Karpas-422 (cell line): ENCODE measurements at regions not wholly inside any gene's neighbourhood (a gene's known extent, or its start where the extent isn't known, plus 50 kb on each side); places are given as distances from the start of the nearest gene placed in this dataset.

ENCODE experiments used
- DNase-seq: peaks from one replicate; pipeline ENCODE4 v3.0.0-alpha.2; 2015
- H2AFZ ChIP-seq: fragments of 200-600 bp; sonication (generic); 2 replicates; pipeline ENCODE4 v1.6.1; 2014; ENCODE audit warnings: antibody characterized with exemption, low read length, mixed read lengths
- H3K27ac ChIP-seq: fragments of 200-600 bp; sonication (generic); 2 replicates; pipeline ENCODE4 v1.5.1; 2014; ENCODE audit warnings: mild to moderate bottlenecking, low read length, moderate library complexity
- H3K27me3 ChIP-seq: fragments of 200-600 bp; sonication (generic); 2 replicates; pipeline ENCODE4 v1.6.1; 2014; ENCODE audit warnings: low read length, mixed read lengths
- H3K36me3 ChIP-seq: fragments of 200-600 bp; sonication (generic); 2 replicates; pipeline ENCODE4 v1.6.1; 2014; ENCODE audit warnings: low read length, mixed read lengths; ENCODE audit not compliant: insufficient read depth
- H3K4me1 ChIP-seq: fragments of 200-600 bp; sonication (generic); 2 replicates; pipeline ENCODE4 v1.6.1; 2014; ENCODE audit warnings: mild to moderate bottlenecking, low read length, mixed read lengths
- H3K4me2 ChIP-seq: fragments of 200-600 bp; sonication (generic); 2 replicates; pipeline ENCODE4 v1.6.1; 2014; ENCODE audit warnings: low read length, low read depth, mild to moderate bottlenecking; ENCODE audit not compliant: poor library complexity, severe bottlenecking
- H3K4me3 ChIP-seq: fragments of 200-600 bp; sonication (generic); 2 replicates; pipeline ENCODE4 v1.5.1; 2014; ENCODE audit warnings: mild to moderate bottlenecking, antibody characterized with exemption, low read length, mixed read lengths
- H3K79me2 ChIP-seq: fragments of 200-600 bp; sonication (generic); 2 replicates; pipeline ENCODE4 v1.6.1; 2014; ENCODE audit warnings: mild to moderate bottlenecking, low read length, mixed read lengths
- H3K9ac ChIP-seq: fragments of 200-600 bp; sonication (generic); 2 replicates; pipeline ENCODE4 v1.6.0; 2014; ENCODE audit warnings: low read length
- H3K9me2 ChIP-seq: fragments of 200-600 bp; sonication (generic), shearing (Covaris generic); replicated peaks from 2 replicates; pipeline ENCODE4 v1.6.0; 2014; ENCODE audit warnings: mild to moderate bottlenecking, low read length, moderate library complexity; ENCODE audit not compliant: insufficient read depth
- H3K9me3 ChIP-seq: fragments of 300-700, 200-600 bp; sonication (generic); 2 replicates; pipeline ENCODE4 v1.6.1; 2014; ENCODE audit warnings: low read length, mixed read lengths
- H4K20me1 ChIP-seq: fragments of 200-600 bp; sonication (generic); 2 replicates; pipeline ENCODE4 v1.6.1; 2014; ENCODE audit warnings: mild to moderate bottlenecking, antibody characterized with exemption, low read length, low read depth; ENCODE audit not compliant: insufficient read depth

DNA sequence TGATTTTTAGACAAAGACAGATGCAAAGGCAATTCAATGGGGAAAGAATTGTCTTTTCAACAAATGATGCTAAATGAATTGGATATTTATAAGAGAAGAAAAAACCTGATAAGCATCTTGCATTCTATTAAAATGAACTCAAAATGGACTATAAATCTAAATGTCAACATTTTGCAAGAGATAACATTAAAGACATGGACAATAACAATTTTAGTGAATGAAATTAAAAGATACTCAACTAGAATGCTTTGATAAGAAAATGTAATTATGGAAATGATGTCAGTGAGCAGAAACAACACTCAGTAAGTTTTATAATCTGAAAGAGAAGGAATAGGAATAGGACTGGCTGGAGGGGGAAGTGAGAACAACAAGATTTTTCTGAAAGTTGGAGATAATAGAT lies 421.7 kb downstream of the C6orf118 start:
- no peak overlapping the region for H3K4me2 ChIP-seq
- peaks cover 33% of the 10 kb centered on the region for H3K9me3 ChIP-seq
- no peak overlapping the region for H3K4me3 ChIP-seq
- no peak overlapping the region for H2AFZ ChIP-seq
- H4K20me1 ChIP-seq = no peaks in the 10 kb centered on the region
- no peaks in the 10 kb centered on the region for H3K4me1 ChIP-seq
- no peaks in the 10 kb centered on the region for H3K79me2 ChIP-seq
- H3K9ac ChIP-seq = no peak overlapping the region
- no peak overlapping the region for H3K27ac ChIP-seq
- no peaks in the 10 kb centered on the region for H3K36me3 ChIP-seq
- no peak for DNase-seq
- H3K27me3 ChIP-seq = no peaks in the 10 kb centered on the region
- no peaks in the 10 kb centered on the region for H3K9me2 ChIP-seq

DNA sequence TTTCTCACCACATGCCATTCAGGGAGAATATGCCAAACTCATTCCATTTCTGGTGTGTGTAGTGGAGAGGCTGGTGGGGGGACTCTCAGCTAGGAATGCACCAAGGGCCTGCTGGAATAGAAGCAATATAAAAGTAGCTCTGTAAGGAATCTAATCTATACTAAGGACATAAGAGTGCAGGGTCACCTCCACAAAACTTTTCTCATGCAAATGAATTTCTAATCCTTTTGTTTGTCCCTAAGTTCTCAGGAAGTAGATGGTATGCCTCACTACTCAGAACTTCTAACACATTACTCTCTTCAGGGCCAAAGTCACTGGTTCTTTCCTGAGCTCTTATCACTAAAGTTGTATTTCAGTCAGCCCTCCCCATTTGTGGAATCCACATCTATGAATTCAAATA lies 427.2 kb downstream of the C6orf118 start:
- Histone ChIP-seq H3K36me3 (no peaks in the 10 kb centered on the region), H3K79me2 (no peaks in the 10 kb centered on the region), H3K4me1 (no peaks in the 10 kb centered on the region), H3K4me2 (no peak overlapping the region), H3K4me3 (no peak overlapping the region), H3K27me3 (no peaks in the 10 kb centered on the region), H3K9me3 (peaks cover 28% of the 10 kb centered on the region), H3K9me2 (no peaks in the 10 kb centered on the region), H2AFZ (no peak overlapping the region), H4K20me1 (no peaks in the 10 kb centered on the region), H3K9ac (no peak overlapping the region), H3K27ac (no peak overlapping the region)
- no peak for DNase-seq

GRCh38 chr6:164871783-164872182 lies 437.6 kb downstream of the C6orf118 start:
- Histone ChIP-seq H4K20me1 (no peaks in the 10 kb centered on the region), H2AFZ (no peak overlapping the region), H3K27ac (no peak overlapping the region), H3K9me2 (no peaks in the 10 kb centered on the region), H3K36me3 (no peaks in the 10 kb centered on the region), H3K27me3 (no peaks in the 10 kb centered on the region), H3K9me3 (peaks cover 36% of the 10 kb centered on the region), H3K9ac (no peak overlapping the region), H3K4me1 (no peaks in the 10 kb centered on the region), H3K4me2 (no peak overlapping the region), H3K4me3 (no peak overlapping the region), H3K79me2 (no peaks in the 10 kb centered on the region)
- no peak for DNase-seq

DNA sequence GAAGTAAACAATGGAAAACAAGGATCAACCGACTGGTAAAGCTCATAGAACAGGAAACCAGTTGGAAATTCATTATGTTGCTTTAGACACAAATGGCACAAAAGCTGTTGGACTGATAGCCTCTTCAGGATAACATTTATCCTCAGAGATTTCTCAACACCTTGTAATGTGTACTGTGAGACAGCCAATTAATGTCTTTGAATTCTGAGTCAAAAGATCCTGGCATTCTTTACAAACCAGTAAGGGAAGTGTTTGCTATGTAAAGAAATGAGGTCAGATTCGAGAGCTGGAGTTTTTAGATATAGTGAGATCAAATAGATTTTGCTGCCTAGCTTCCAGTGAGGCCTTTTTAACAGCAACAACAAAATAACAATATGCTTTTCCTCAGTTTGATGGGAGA lies 439.2 kb downstream of the C6orf118 start:
- DNase-seq = no peak
- Histone ChIP-seq H3K9ac (no peak overlapping the region), H3K4me2 (no peak overlapping the region), H3K36me3 (no peaks in the 10 kb centered on the region), H3K27ac (no peak overlapping the region), H3K79me2 (no peaks in the 10 kb centered on the region), H3K4me3 (no peak overlapping the region), H3K4me1 (no peaks in the 10 kb centered on the region), H3K9me2 (no peaks in the 10 kb centered on the region), H3K9me3 (peaks cover 29% of the 10 kb centered on the region), H3K27me3 (no peaks in the 10 kb centered on the region), H2AFZ (no peak overlapping the region), H4K20me1 (no peaks in the 10 kb centered on the region)

DNA sequence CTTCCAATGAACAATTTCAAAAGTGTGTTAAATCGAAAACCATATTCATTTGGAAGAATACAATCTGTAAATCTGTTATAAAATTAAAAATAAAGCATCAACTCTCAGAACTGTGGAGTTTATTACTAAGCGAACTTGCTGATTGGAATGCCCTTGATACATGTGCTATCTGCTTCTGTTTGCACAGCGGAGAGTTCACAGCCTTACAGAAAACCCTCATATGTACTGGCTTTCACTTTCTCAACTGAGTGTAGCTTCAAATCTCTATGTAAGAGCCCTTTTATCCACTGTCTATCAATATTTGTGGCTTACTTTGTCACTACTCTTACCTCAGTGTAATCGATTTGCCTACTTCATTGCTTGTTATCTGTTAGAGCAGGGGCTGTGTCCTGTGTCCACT lies 447.4 kb downstream of the C6orf118 start:
- no peaks in the 10 kb centered on the region for H3K9me2 ChIP-seq
- no peak overlapping the region for H3K4me3 ChIP-seq
- no peaks in the 10 kb centered on the region for H4K20me1 ChIP-seq
- H2AFZ ChIP-seq = no peak overlapping the region
- no peaks in the 10 kb centered on the region for H3K27me3 ChIP-seq
- H3K4me2 ChIP-seq = no peak overlapping the region
- no peaks in the 10 kb centered on the region; the same call in 1 of the 2 replicates for H3K9me3 ChIP-seq
- DNase-seq = no peak
- no peak overlapping the region for H3K27ac ChIP-seq
- no peaks in the 10 kb centered on the region for H3K4me1 ChIP-seq
- H3K79me2 ChIP-seq = no peaks in the 10 kb centered on the region
- H3K9ac ChIP-seq = no peak overlapping the region
- H3K36me3 ChIP-seq = no peaks in the 10 kb centered on the region

- H3K27me3 ChIP-seq = no peaks in the 10 kb centered on the region
- no peaks in the 10 kb centered on the region for H3K4me1 ChIP-seq
- no peaks in the 10 kb centered on the region for H3K36me3 ChIP-seq
- H3K9me2 ChIP-seq = no peaks in the 10 kb centered on the region
- no peaks in the 10 kb centered on the region for H4K20me1 ChIP-seq
- H3K9ac ChIP-seq = no peak overlapping the region
- H3K4me2 ChIP-seq = no peak overlapping the region
- no peak for DNase-seq
- H3K9me3 ChIP-seq = no peaks in the 10 kb centered on the region
- no peaks in the 10 kb centered on the region for H3K79me2 ChIP-seq
- no peak overlapping the region for H3K27ac ChIP-seq
- H3K4me3 ChIP-seq = no peak overlapping the region
- H2AFZ ChIP-seq = no peak overlapping the region; the same call in 1 of the 2 replicates
Observed at GRCh38 chr6:164859816-164860215, 449.6 kb downstream of the C6orf118 start.

DNA sequence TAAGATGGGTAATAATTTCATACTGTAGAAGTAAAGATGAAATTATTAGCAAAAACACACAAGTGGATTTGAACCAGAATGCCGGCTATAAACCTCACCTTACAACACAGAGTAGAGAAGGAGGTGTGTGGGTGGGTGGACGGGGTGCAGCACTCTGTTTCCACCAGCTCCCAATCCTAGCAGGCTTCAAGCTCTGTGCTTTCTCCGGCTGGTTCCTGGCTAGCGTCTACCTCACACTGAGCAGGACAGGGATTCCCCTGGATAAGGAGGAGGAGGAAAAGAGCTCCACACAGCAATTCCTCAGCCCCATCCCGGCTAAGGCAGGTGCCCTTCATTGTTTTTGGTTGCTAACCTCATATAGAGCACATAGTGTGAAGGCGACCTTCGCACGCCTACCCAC lies 453.3 kb downstream of the C6orf118 start:
- peaks cover 17% of the 10 kb centered on the region for H3K9me3 ChIP-seq
- DNase-seq = no peak
- H4K20me1 ChIP-seq = no peaks in the 10 kb centered on the region
- H3K4me2 ChIP-seq = no peak overlapping the region
- no peaks in the 10 kb centered on the region for H3K79me2 ChIP-seq
- no peak overlapping the region for H3K4me3 ChIP-seq
- H3K27me3 ChIP-seq = no peaks in the 10 kb centered on the region
- H2AFZ ChIP-seq = no peak overlapping the region
- no peak overlapping the region for H3K27ac ChIP-seq
- no peaks in the 10 kb centered on the region for H3K4me1 ChIP-seq
- H3K9me2 ChIP-seq = no peaks in the 10 kb centered on the region
- no peaks in the 10 kb centered on the region for H3K36me3 ChIP-seq
- no peak overlapping the region for H3K9ac ChIP-seq

GRCh38 chr6:164855281-164855680 lies 454.1 kb downstream of the C6orf118 start:
- Histone ChIP-seq H3K36me3 (no peaks in the 10 kb centered on the region), H4K20me1 (no peaks in the 10 kb centered on the region), H3K9ac (no peak overlapping the region), H3K9me3 (peaks cover 17% of the 10 kb centered on the region), H3K27me3 (no peaks in the 10 kb centered on the region), H3K4me3 (no peak overlapping the region), H3K79me2 (no peaks in the 10 kb centered on the region), H3K4me1 (no peaks in the 10 kb centered on the region), H2AFZ (no peak overlapping the region), H3K4me2 (no peak overlapping the region), H3K27ac (no peak overlapping the region), H3K9me2 (no peaks in the 10 kb centered on the region)
- DNase-seq = no peak

DNA sequence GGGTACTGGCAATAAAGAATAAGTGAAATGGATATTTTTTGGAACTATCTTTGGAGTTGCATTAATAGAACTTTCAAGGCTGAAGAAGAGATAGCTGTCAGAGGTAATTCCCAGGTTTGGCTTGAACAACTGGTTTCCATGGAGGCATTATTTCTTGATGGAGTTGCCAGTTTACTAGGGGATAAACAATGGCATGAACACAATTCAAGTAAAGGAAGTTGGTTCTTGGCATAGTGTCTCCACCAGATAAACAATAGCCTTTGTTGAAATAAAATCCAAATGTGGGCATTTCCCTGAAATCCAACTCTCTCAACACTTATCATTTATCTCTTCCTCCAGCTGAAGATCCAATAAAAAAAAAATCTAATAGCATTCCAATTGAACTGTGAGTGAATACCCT lies 454.9 kb downstream of the C6orf118 start:
- H3K4me1 ChIP-seq = no peaks in the 10 kb centered on the region
- H3K4me3 ChIP-seq = no peak overlapping the region
- no peak overlapping the region for H3K9ac ChIP-seq
- H3K9me3 ChIP-seq = peaks cover 17% of the 10 kb centered on the region
- no peaks in the 10 kb centered on the region for H4K20me1 ChIP-seq
- H3K4me2 ChIP-seq = no peak overlapping the region
- no peaks in the 10 kb centered on the region for H3K27me3 ChIP-seq
- DNase-seq = no peak
- H2AFZ ChIP-seq = no peak overlapping the region
- no peaks in the 10 kb centered on the region for H3K79me2 ChIP-seq
- H3K9me2 ChIP-seq = no peaks in the 10 kb centered on the region
- no peak overlapping the region for H3K27ac ChIP-seq
- no peaks in the 10 kb centered on the region for H3K36me3 ChIP-seq
